Calu3 (cell line): ENCODE measurements at regions not wholly inside any gene's neighbourhood (a gene's known extent, or its start where the extent isn't known, plus 50 kb on each side); places are given as distances from the start of the nearest gene placed in this dataset.

Source experiments
- BruUV-seq: library from RNA; stranded (reverse); fragments of 400-500 nt; replicated peaks from 2 replicates; lab custom pipeline; 2021; lab: Mats Ljungman, UMichigan
- CTCF ChIA-PET: fragments of 300-600 bp; sonication (Branson Sonifier 250); formaldehyde crosslinking; loops from one replicate; lab custom pipeline; 2022; ENCODE audit warnings: antibody characterized with exemption; lab: Charles Lee
- DNase-seq: peaks from one replicate; pipeline ENCODE4 v3.0.0; 2022
- H3K27ac Mint-ChIP-seq: one replicate; pipeline ENCODE4 v1.8.0; 2022; ENCODE audit warnings: mixed read lengths; ENCODE audit not compliant: unreplicated experiment
- H3K27me3 Mint-ChIP-seq: one replicate; pipeline ENCODE4 v1.8.0; 2022; ENCODE audit warnings: mixed read lengths; ENCODE audit not compliant: unreplicated experiment
- H3K36me3 Mint-ChIP-seq: one replicate; pipeline ENCODE4 v1.8.0; 2022; ENCODE audit warnings: mild to moderate bottlenecking, moderate library complexity, mixed read lengths; ENCODE audit not compliant: insufficient read depth, unreplicated experiment
- H3K4me1 Mint-ChIP-seq: one replicate; pipeline ENCODE4 v1.8.0; 2022; ENCODE audit warnings: mild to moderate bottlenecking, low read depth, mixed read lengths; ENCODE audit not compliant: unreplicated experiment
- H3K4me3 Mint-ChIP-seq: one replicate; pipeline ENCODE4 v1.8.0; 2022; ENCODE audit warnings: mild to moderate bottlenecking, low read depth, moderate library complexity, mixed read lengths; ENCODE audit not compliant: unreplicated experiment
- H3K9me3 Mint-ChIP-seq: one replicate; pipeline ENCODE4 v1.8.0; 2022; ENCODE audit warnings: low read depth, mixed read lengths; ENCODE audit not compliant: unreplicated experiment
- intact Hi-C: fragments of 100-400 bp; cut with micrococcal nuclease; formaldehyde crosslinking; loops from one replicate; pipeline ENCODE4 v1.10.0; 2022; ENCODE audit not compliant: unreplicated experiment
- TF ChIP-seq, protein P1 (sequence below): fragments of 200-600 bp; IDR thresholded peaks from one replicate; pipeline ENCODE4 v1.8.0; 2022; ENCODE audit warnings: antibody characterized with exemption; ENCODE audit not compliant: unreplicated experiment

DNA sequence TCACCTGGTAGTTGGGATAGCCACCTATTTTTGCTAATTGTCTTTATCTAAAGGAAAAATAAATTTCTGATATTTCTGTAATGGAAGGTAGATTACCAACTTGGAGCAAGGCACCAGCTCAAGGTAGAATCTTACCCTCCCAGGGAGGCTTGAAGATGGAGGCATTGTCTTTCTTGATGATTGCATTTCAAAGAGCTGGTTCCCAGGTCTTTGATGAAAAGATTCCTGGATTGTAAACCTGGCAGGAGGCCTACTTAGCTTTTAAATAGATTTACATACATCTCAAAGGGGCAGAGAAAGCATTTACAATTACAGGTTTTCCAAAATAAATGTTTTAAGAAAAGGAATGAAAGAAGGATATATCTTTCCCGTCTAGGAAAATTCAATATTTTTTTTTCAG, 729.2 kb downstream of the LRFN5 start:
- no peaks in the 10 kb centered on the region for H3K27me3 Mint-ChIP-seq
- H3K36me3 Mint-ChIP-seq = no peaks in the 10 kb centered on the region
- no peaks in the 10 kb centered on the region for H3K9me3 Mint-ChIP-seq
- no peak overlapping the region for H3K27ac Mint-ChIP-seq
- TF ChIP-seq, protein P1, sequence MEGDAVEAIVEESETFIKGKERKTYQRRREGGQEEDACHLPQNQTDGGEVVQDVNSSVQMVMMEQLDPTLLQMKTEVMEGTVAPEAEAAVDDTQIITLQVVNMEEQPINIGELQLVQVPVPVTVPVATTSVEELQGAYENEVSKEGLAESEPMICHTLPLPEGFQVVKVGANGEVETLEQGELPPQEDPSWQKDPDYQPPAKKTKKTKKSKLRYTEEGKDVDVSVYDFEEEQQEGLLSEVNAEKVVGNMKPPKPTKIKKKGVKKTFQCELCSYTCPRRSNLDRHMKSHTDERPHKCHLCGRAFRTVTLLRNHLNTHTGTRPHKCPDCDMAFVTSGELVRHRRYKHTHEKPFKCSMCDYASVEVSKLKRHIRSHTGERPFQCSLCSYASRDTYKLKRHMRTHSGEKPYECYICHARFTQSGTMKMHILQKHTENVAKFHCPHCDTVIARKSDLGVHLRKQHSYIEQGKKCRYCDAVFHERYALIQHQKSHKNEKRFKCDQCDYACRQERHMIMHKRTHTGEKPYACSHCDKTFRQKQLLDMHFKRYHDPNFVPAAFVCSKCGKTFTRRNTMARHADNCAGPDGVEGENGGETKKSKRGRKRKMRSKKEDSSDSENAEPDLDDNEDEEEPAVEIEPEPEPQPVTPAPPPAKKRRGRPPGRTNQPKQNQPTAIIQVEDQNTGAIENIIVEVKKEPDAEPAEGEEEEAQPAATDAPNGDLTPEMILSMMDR = no peak
- CTCF ChIA-PET = no interaction called here
- no peaks in the 10 kb centered on the region for H3K4me1 Mint-ChIP-seq
- intact Hi-C loops = no loop called here
- no peak for DNase-seq
- BruUV-seq = no TSS peak
- no peak overlapping the region for H3K4me3 Mint-ChIP-seq

- no peak overlapping the region for H3K27ac Mint-ChIP-seq
- CTCF ChIA-PET = no interaction called here
- H3K4me3 Mint-ChIP-seq = no peak overlapping the region
- no peaks in the 10 kb centered on the region for H3K9me3 Mint-ChIP-seq
- H3K36me3 Mint-ChIP-seq = no peaks in the 10 kb centered on the region
- H3K27me3 Mint-ChIP-seq = no peaks in the 10 kb centered on the region
- intact Hi-C loops = no loop called here
- H3K4me1 Mint-ChIP-seq = no peaks in the 10 kb centered on the region
- no TSS peak for BruUV-seq
- TF ChIP-seq, protein P1 = no peak
- no peak for DNase-seq
Observed at GRCh38 chr14:42334931-42335330, 728.3 kb downstream of the LRFN5 start.

DNA sequence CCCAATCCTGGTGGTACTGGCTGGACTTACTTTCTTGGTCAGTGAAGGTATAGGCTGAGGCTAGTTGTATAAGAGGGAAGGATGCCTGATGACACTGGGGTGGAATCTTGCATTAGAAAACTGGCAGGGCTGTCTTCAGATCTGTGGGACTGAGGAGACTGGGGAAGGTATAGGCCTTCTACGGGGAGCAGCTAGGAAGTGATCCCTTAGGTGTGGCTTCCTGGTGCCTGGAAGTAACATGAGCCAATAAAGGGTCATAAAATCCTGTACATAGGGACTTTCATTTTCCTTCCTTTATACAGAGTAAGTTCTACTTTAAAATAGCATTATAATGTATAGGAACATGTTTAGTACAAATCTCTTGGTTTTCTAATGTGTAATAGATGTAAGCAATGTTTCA, 716.8 kb downstream of the LRFN5 start:
- TF ChIP-seq, protein P1 = no peak
- Mint-ChIP-seq H3K36me3 (no peaks in the 10 kb centered on the region), H3K9me3 (peaks cover 11% of the 10 kb centered on the region), H3K4me3 (no peak overlapping the region), H3K4me1 (no peaks in the 10 kb centered on the region), H3K27ac (no peak overlapping the region), H3K27me3 (no peaks in the 10 kb centered on the region)
- intact Hi-C loops = no loop called here
- BruUV-seq = no TSS peak
- CTCF ChIA-PET = no interaction called here
- DNase-seq = no peak

GRCh38 chr14:42322531-42323284, 716.0 kb downstream of the LRFN5 start:
- Mint-ChIP-seq H3K4me1 (no peaks in the 10 kb centered on the region), H3K4me3 (no peak overlapping the region), H3K27ac (no peak overlapping the region), H3K36me3 (no peaks in the 10 kb centered on the region), H3K9me3 (peaks cover 8% of the 10 kb centered on the region), H3K27me3 (no peaks in the 10 kb centered on the region)
- intact Hi-C loops = no loop called here
- CTCF ChIA-PET = no interaction called here
- BruUV-seq = no TSS peak
- TF ChIP-seq, protein P1 = no peak
- DNase-seq = no peak
